ENCODE measurements at regions not wholly inside any gene's neighbourhood (a gene's known extent, or its start where the extent isn't known, plus 50 kb on each side); places are given as distances from the start of the nearest gene placed in this dataset.

GRCh38 chr7:42548816-42549611, 312.0 kb upstream of the GLI3 start:
- Histone ChIP-seq H3K56ac (replicated peaks; ENCODE audit: insufficient read length, low read depth, low read length) (no peak overlapping the region), H2AFZ (ENCODE audit: low read length) (no peak overlapping the region), H2AK5ac (ENCODE audit: low read depth, low read length) (no peak overlapping the region), H3K27ac (ENCODE audit: low read depth, low read length) (no peak overlapping the region), H3K23ac (ENCODE audit: insufficient read length) (no peak overlapping the region), H3K18ac (ENCODE audit: extremely low read depth, low read length) (no peak overlapping the region), H4K20me1 (replicated peaks in 1 of 2; ENCODE audit: control insufficient read depth in 1 of 2, insufficient read depth in 2 of 2, low read length in 2 of 2) (no peaks in the 10 kb centered on the region), H3K27me3 (replicated peaks in 1 of 4; ENCODE audit: control insufficient read depth in 3 of 4, extremely low read depth in 1 of 4, insufficient read depth in 3 of 4, low read length in 3 of 4) (no peaks in the 10 kb centered on the region), H4K91ac (replicated peaks; ENCODE audit: insufficient read length, low read length) (no peak overlapping the region), H2BK120ac (replicated peaks; ENCODE audit: low read depth, low read length) (no peak overlapping the region), H4K5ac (ENCODE audit: insufficient read length, low read depth, low read length) (no peak overlapping the region), H3K36me3 (ENCODE audit: control insufficient read depth in 2 of 4, insufficient read depth in 4 of 4, low read length in 3 of 4) (no peaks in the 10 kb centered on the region; a peak in 1 of 8 replicates), H3K9ac (replicated peaks in 1 of 4; ENCODE audit: extremely low read depth in 1 of 4, low read depth in 3 of 4, low read length in 3 of 4) (no peak overlapping the region), H2BK20ac (ENCODE audit: low read length) (no peak overlapping the region), H2BK12ac (ENCODE audit: low read depth, low read length) (no peak overlapping the region), H3K4ac (replicated peaks; ENCODE audit: insufficient read length, low read depth, low read length) (no peak overlapping the region), H3K23me2 (ENCODE audit: low read depth, low read length) (no peaks in the 10 kb centered on the region), H2BK15ac (ENCODE audit: low read length) (no peak overlapping the region), H3K14ac (ENCODE audit: insufficient read length) (no peak overlapping the region), H4K8ac (ENCODE audit: extremely low read depth, insufficient read depth, low read length) (no peak overlapping the region), H3K79me2 (ENCODE audit: control insufficient read depth in 1 of 2, insufficient read depth in 2 of 2, low read length in 2 of 2) (no peaks in the 10 kb centered on the region), H2BK5ac (ENCODE audit: low read depth, low read length) (no peak overlapping the region), H3K9me3 (ENCODE audit: insufficient read depth in 2 of 2, low read depth in 1 of 2, low read length in 1 of 2) (peaks cover 33 to 42% of the 10 kb centered on the region in 2 experiments), H3K4me2 (ENCODE audit: insufficient read depth in 1 of 2, low read depth in 2 of 2, low read length in 2 of 2) (no peak overlapping the region), H3K4me3 (ENCODE audit: extremely low read depth in 1 of 4, insufficient read depth in 2 of 4, low read depth in 3 of 4, low read length in 4 of 4) (no peak overlapping the region), H3K79me1 (ENCODE audit: low read depth, low read length) (no peaks in the 10 kb centered on the region), H3K4me1 (replicated peaks in 1 of 4; ENCODE audit: control insufficient read depth in 3 of 4, insufficient read depth in 4 of 4, low read length in 3 of 4) (no peaks in the 10 kb centered on the region)
- FAIRE-seq: no peak
- DNase-seq (ENCODE audit: low read depth in 1 of 2, low spot score in 2 of 2): no peak
- CTCF ChIA-PET (ENCODE audit: partially characterized antibody): no interaction called here
- 92% methylated on average over 6 of the region's 6 CpGs; no CpG with 5 or more reads in 1 of the 2 experiments for WGBS, 2 experiments (ENCODE audit: extremely low coverage in 1 of 2, insufficient coverage in 1 of 2, insufficient read length in 1 of 2, insufficient replicate concordance in 2 of 2, low coverage in 1 of 2, low lambda C conversion rate in 2 of 2, missing lambda C conversion rate in 1 of 2)
- POLR2A ChIA-PET (ENCODE audit: partially characterized antibody): no interaction called here
- no peak for TF ChIP-seq POLR2AphosphoS5 (IDR thresholded peaks at IDR 0.05; ENCODE audit: low read depth, low read length)
- TF ChIP-seq BACH1 (IDR thresholded peaks at IDR 0.05; ENCODE audit: low read length): no peak
- TF ChIP-seq RXRA (IDR thresholded peaks at IDR 0.05; ENCODE audit: insufficient read depth, low read depth, low read length): no peak
- TF ChIP-seq POU5F1 (IDR thresholded peaks at IDR 0.05; ENCODE audit: low read depth, low read length): no peak
- TF ChIP-seq SRF (IDR thresholded peaks at IDR 0.05; ENCODE audit: low read depth, low read length): no peak
- TF ChIP-seq KDM5A (IDR thresholded peaks at IDR 0.05; ENCODE audit: low read length): no peak
- no peak for TF ChIP-seq TCF12 (IDR thresholded peaks at IDR 0.05; ENCODE audit: low read depth, low read length)
- TF ChIP-seq ZNF274 (IDR thresholded peaks at IDR 0.05; ENCODE audit: borderline replicate concordance, extremely low read depth, low read length): no peak
- no peak for TF ChIP-seq ASH2L (IDR thresholded peaks at IDR 0.05; ENCODE audit: low read length)
- no peak for TF ChIP-seq SUZ12 (IDR thresholded peaks at IDR 0.05; ENCODE audit: low read length)
- TF ChIP-seq TBP (IDR thresholded peaks at IDR 0.05; ENCODE audit: low read depth, low read length): no peak
- TF ChIP-seq CEBPB (IDR thresholded peaks at IDR 0.05; ENCODE audit: low read depth, low read length): no peak
- no peak for TF ChIP-seq TAF1 (IDR thresholded peaks at IDR 0.05; ENCODE audit: low read depth, low read length)
- no peak for TF ChIP-seq E2F6 (IDR thresholded peaks at IDR 0.05)
- no peak for TF ChIP-seq SP1 (IDR thresholded peaks at IDR 0.05; ENCODE audit: low read depth, low read length)

Measured in H1 (cell line).